Upper lobe of right lung (tissue), 1 donor: ENCODE measurements at regions not wholly inside any gene's neighbourhood (a gene's known extent, or its start where the extent isn't known, plus 50 kb on each side); places are given as distances from the start of the nearest gene placed in this dataset.
A peak's percentile ranks its signal among the peaks of the same experiment; 100 is the strongest.

ENCODE experiments used
- ATAC-seq: fragments of 200-7000 bp; cut with Tn5 transposase; one replicate; pipeline ENCODE4 v1.9.1; 2020; ENCODE audit warnings: mild to moderate bottlenecking, moderate library complexity
- DNase-seq: peaks from one replicate; pipeline ENCODE4 v3.0.0-alpha.2; 2020
- H3K27ac ChIP-seq: fragments of 200-600 bp; one replicate; pipeline ENCODE4 v1.8.0; 2022
- H3K27me3 ChIP-seq: fragments of 200-600 bp; one replicate; pipeline ENCODE4 v1.8.0; 2022; ENCODE audit warnings: mild to moderate bottlenecking
- H3K36me3 ChIP-seq: fragments of 200-600 bp; one replicate; pipeline ENCODE4 v1.8.0; 2022
- H3K4me1 ChIP-seq: fragments of 200-600 bp; one replicate; pipeline ENCODE4 v1.8.0; 2022
- H3K4me3 ChIP-seq: fragments of 200-600 bp; one replicate; pipeline ENCODE4 v1.8.0; 2022; ENCODE audit warnings: mild to moderate bottlenecking
- H3K9me3 ChIP-seq: fragments of 200-600 bp; one replicate; pipeline ENCODE4 v1.8.0; 2022
- CTCF ChIP-seq: fragments of 200-600 bp; IDR thresholded peaks from one replicate; pipeline ENCODE4 v1.8.0; 2022; ENCODE audit warnings: antibody characterized with exemption
- intact Hi-C: fragments of 100-400 bp; cut with DNase I; formaldehyde crosslinking; loops from one replicate; pipeline ENCODE4 v1.11.0; 2022
- donor health status: DM: no; HTN: yes; CAD: no; lungs with severe emphysema.

- intact Hi-C loops = no loop called here
- TF ChIP-seq CTCF = no peak
- DNase-seq = no peak
- no peak overlapping the region for H3K4me3 ChIP-seq
- no peak for ATAC-seq
- no peaks in the 10 kb centered on the region for H3K36me3 ChIP-seq
- H3K27me3 ChIP-seq = peaks cover 32% of the 10 kb centered on the region
- no peak overlapping the region for H3K27ac ChIP-seq
- no peaks in the 10 kb centered on the region for H3K9me3 ChIP-seq
- no peaks in the 10 kb centered on the region for H3K4me1 ChIP-seq
Observed at GRCh38 chr13:111978546-111978945, 88.4 kb upstream of the SOX1 start.

- H3K27ac ChIP-seq = no peak overlapping the region
- intact Hi-C loops = no loop called here
- TF ChIP-seq CTCF = no peak
- H3K9me3 ChIP-seq = no peaks in the 10 kb centered on the region
- DNase-seq (no peak), ATAC-seq (no peak)
- no peaks in the 10 kb centered on the region for H3K36me3 ChIP-seq
- H3K4me3 ChIP-seq = no peak overlapping the region
- peaks cover 24% of the 10 kb centered on the region for H3K27me3 ChIP-seq
- no peaks in the 10 kb centered on the region for H3K4me1 ChIP-seq
Observed at GRCh38 chr13:111980146-111980929, 86.6 kb upstream of the SOX1 start.

- ATAC-seq (no peak), DNase-seq (no peak)
- Histone ChIP-seq H3K36me3 (no peaks in the 10 kb centered on the region), H3K9me3 (no peaks in the 10 kb centered on the region), H3K27me3 (peaks cover 24% of the 10 kb centered on the region), H3K27ac (no peak overlapping the region), H3K4me1 (no peaks in the 10 kb centered on the region), H3K4me3 (no peak overlapping the region)
- intact Hi-C loops = no loop called here
- TF ChIP-seq CTCF = no peak
Observed at GRCh38 chr13:111981006-111981405, 85.9 kb upstream of the SOX1 start.

DNA sequence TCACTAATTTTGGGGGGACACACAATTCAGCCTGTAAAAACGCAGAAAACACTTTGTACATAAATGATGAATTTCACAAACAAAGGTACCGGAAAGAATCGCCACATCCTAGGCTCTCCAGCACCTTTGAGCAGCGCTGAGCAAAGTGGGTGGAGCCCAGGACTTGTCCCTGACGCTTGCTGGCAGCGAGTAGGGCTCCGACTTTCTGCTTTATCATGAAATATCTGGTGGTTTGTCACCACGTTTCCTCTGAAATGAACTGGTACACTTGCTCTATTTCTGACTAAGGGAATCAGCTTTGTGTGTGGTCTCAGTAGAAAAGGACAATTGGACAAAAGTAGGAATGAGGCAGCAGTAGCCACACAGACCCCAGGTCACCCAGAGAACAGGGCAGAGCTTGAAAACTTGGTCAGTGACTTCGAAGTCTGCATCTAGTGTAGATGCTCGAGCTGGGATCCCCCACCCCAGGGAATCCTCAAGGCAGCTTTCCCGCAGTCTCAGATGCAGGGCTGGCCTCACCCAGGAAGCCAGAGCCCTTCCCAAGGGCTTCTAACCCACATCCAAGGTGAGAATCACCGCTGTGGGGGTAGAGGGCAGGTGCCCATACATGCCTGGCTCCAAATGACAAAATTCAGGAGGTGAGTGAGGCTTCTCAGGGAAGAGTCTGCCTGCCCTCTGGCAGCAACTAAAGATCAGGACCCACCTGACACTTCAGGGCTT lies 85.3 kb upstream of the SOX1 start:
- Histone ChIP-seq H3K27ac (no peak overlapping the region), H3K4me3 (no peak overlapping the region), H3K4me1 (no peaks in the 10 kb centered on the region), H3K9me3 (no peaks in the 10 kb centered on the region), H3K36me3 (no peaks in the 10 kb centered on the region), H3K27me3 (peaks cover 20% of the 10 kb centered on the region)
- no peak for TF ChIP-seq CTCF
- DNase-seq (no peak), ATAC-seq (peak; percentile 60)
- intact Hi-C loops = no loop called here

DNA sequence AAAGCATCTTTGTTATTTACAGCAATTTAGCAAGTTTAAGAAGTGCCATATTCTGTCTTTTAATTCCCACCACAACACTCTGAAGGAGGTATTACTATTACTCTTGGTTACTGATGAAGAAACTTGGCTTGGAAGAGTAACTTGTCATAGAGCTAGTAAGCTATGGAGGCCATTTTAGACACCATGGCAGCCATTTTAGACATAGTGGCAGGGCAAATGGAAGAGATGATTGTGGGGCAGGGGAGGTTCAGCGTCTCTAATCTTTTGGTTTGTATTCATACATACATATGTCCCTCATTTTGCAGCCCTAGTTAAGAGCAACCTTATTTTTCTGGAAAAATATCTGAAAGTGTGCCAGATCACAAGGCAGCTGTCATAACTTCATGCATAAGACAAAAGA lies 82.6 kb upstream of the SOX1 start:
- peaks cover 14% of the 10 kb centered on the region for H3K27me3 ChIP-seq
- no peak for ATAC-seq

More for the DNA sequence above, 82.6 kb upstream of the SOX1 start:
- Histone ChIP-seq H3K27ac (no peak overlapping the region), H3K9me3 (no peaks in the 10 kb centered on the region), H3K4me1 (no peaks in the 10 kb centered on the region), H3K4me3 (no peak overlapping the region), H3K36me3 (no peaks in the 10 kb centered on the region)
- TF ChIP-seq CTCF = no peak
- intact Hi-C loops = no loop called here
- no peak for DNase-seq
